Brain pericyte (primary cell): ENCODE measurements at regions not wholly inside any gene's neighbourhood (a gene's known extent, or its start where the extent isn't known, plus 50 kb on each side); places are given as distances from the start of the nearest gene placed in this dataset.

Source experiments
- DNase-seq: peaks from one replicate; pipeline ENCODE4 v3.0.0-alpha.2; 2012; ENCODE audit warnings: low read depth, low spot score

- DNase-seq, result no peak
These were observed 687.0 kb downstream of the TYW1 start for GRCh38 chr7:67683628-67684027.

- no peak for DNase-seq
These were observed 694.1 kb downstream of the TYW1 start for GRCh38 chr7:67690700-67691099.

- no peak for DNase-seq
These were observed 695.8 kb downstream of the TYW1 start for GRCh38 chr7:67692425-67692824.

- no peak for DNase-seq
These were observed 699.5 kb downstream of the TYW1 start for GRCh38 chr7:67696124-67696523.

GRCh38 chr7:67696878-67697277, 700.2 kb downstream of the TYW1 start:
- no peak for DNase-seq

- DNase-seq, result no peak
These were observed 701.7 kb downstream of the TYW1 start for GRCh38 chr7:67698354-67698753.

- no peak for DNase-seq
These were observed 709.2 kb downstream of the TYW1 start for GRCh38 chr7:67705850-67706249.

GRCh38 chr7:67711706-67712105, 715.1 kb downstream of the TYW1 start:
- no peak for DNase-seq

- no peak for DNase-seq
These were observed 716.9 kb downstream of the TYW1 start for GRCh38 chr7:67713451-67714056.

GRCh38 chr7:67716729-67717128, 720.1 kb downstream of the TYW1 start:
- DNase-seq, result no peak

- DNase-seq, result no peak
These were observed 727.0 kb downstream of the TYW1 start for GRCh38 chr7:67723591-67723990.

- DNase-seq, result no peak
These were observed 727.8 kb downstream of the TYW1 start for GRCh38 chr7:67724435-67724834.

- DNase-seq, result no peak
These were observed 728.3 kb downstream of the TYW1 start for GRCh38 chr7:67724955-67725354.

- no peak for DNase-seq
These were observed 728.8 kb downstream of the TYW1 start for GRCh38 chr7:67725423-67725822.

- no peak for DNase-seq
These were observed 733.1 kb downstream of the TYW1 start for GRCh38 chr7:67729771-67730170.

GRCh38 chr7:67731704-67732103, 735.1 kb downstream of the TYW1 start:
- no peak for DNase-seq

- DNase-seq, result no peak
These were observed 736.3 kb downstream of the TYW1 start for GRCh38 chr7:67732898-67733297.

- no peak for DNase-seq
These were observed 741.5 kb downstream of the TYW1 start for GRCh38 chr7:67738145-67738544.

- no peak for DNase-seq
These were observed 742.3 kb downstream of the TYW1 start for GRCh38 chr7:67738958-67739357.

- no peak for DNase-seq
These were observed 746.9 kb downstream of the TYW1 start for GRCh38 chr7:67743501-67743900.

- no peak for DNase-seq
These were observed 755.6 kb downstream of the TYW1 start for GRCh38 chr7:67752227-67752626.

- DNase-seq, result no peak
These were observed 757.3 kb downstream of the TYW1 start for GRCh38 chr7:67753891-67754290.

- DNase-seq, result no peak
These were observed 758.0 kb downstream of the TYW1 start for GRCh38 chr7:67754651-67755050.

- no peak for DNase-seq
These were observed 761.9 kb downstream of the TYW1 start for GRCh38 chr7:67758551-67758950.
